CD4-positive, alpha-beta memory T cell (primary cell): ENCODE measurements at regions not wholly inside any gene's neighbourhood (a gene's known extent, or its start where the extent isn't known, plus 50 kb on each side); places are given as distances from the start of the nearest gene placed in this dataset.
A peak's percentile ranks its signal among the peaks of the same experiment; 100 is the strongest.
"Not testable (repeated sequence)": the region's sequence is repeated elsewhere in the genome, so short reads cannot be mapped to it uniquely, and the experiment has no call there.

ENCODE experiments used
- CTCF ChIA-PET: fragments of 350-600 bp; sonication (Branson Sonifier 250); formaldehyde crosslinking; loops from one replicate; lab custom pipeline; 2021; ENCODE audit warnings: inconsistent platforms; ENCODE audit not compliant: partially characterized antibody; lab: Charles Lee
- POLR2A ChIA-PET: fragments of 350-600 bp; sonication (Branson Sonifier 250); formaldehyde crosslinking; loops from one replicate; lab custom pipeline; 2021; ENCODE audit not compliant: partially characterized antibody; lab: Charles Lee
- DNase-seq, 5 donors: peaks; one replicate each; pipeline versions ENCODE4 v3.0.0 to v3.0.0-alpha.2; 2020 to 2022; ENCODE audit warnings: mixed read lengths in 1 of 5
- H3K27ac ChIP-seq: one replicate; pipeline ENCODE4 v1.7.0; 2013; ENCODE audit warnings: low read depth, low read length
- H3K27me3 ChIP-seq: 2 replicates; pipeline ENCODE4 v1.7.0; 2013; ENCODE audit warnings: mild to moderate bottlenecking, low read length, moderate library complexity; ENCODE audit not compliant: insufficient read depth
- H3K36me3 ChIP-seq: 2 replicates; pipeline ENCODE4 v1.7.0; 2013; ENCODE audit warnings: mild to moderate bottlenecking, low read length, moderate library complexity; ENCODE audit not compliant: insufficient read depth
- H3K4me1 ChIP-seq: 2 replicates; pipeline ENCODE4 v1.7.0; 2013; ENCODE audit warnings: mild to moderate bottlenecking, low read length, moderate library complexity; ENCODE audit not compliant: insufficient read depth
- H3K4me3 ChIP-seq, 2 donors: one replicate each; pipeline ENCODE4 v1.7.0; 2013; ENCODE audit warnings: low read length in 2 of 2, mild to moderate bottlenecking in 1 of 2
- H3K9me3 ChIP-seq, 2 donors: one replicate each; pipeline ENCODE4 v1.7.0; 2013; ENCODE audit warnings: low read length in 2 of 2, control low read depth in 1 of 2; ENCODE audit not compliant: control insufficient read depth in 1 of 2
- H3K27ac Mint-ChIP-seq, 7 donors: one replicate each; pipeline ENCODE4 v1.8.0; 2020 to 2021; ENCODE audit warnings: mixed read lengths in 7 of 7, mild to moderate bottlenecking in 6 of 7, inconsistent platforms in 3 of 7, moderate library complexity in 3 of 7
- H3K27me3 Mint-ChIP-seq, 2 donors: one replicate each; pipeline ENCODE4 v1.8.0; 2020 to 2021; ENCODE audit warnings: mixed read lengths in 2 of 2
- H3K36me3 Mint-ChIP-seq, 2 donors: one replicate each; pipeline ENCODE4 v1.8.0; 2020 to 2021; ENCODE audit warnings: mixed read lengths in 2 of 2, inconsistent platforms in 1 of 2, mild to moderate bottlenecking in 1 of 2
- H3K4me1 Mint-ChIP-seq, 4 donors: one replicate each; pipeline ENCODE4 v1.8.0; 2020 to 2021; ENCODE audit warnings: mixed read lengths in 4 of 4, mild to moderate bottlenecking in 1 of 4
- H3K4me3 Mint-ChIP-seq, 8 donors: one replicate each; pipeline ENCODE4 v1.8.0; 2020 to 2021; ENCODE audit warnings: mixed read lengths in 8 of 8, mild to moderate bottlenecking in 7 of 8, moderate library complexity in 6 of 8, inconsistent platforms in 3 of 8
- H3K9me3 Mint-ChIP-seq, 8 donors: one replicate each; pipeline ENCODE4 v1.8.0; 2020 to 2021; ENCODE audit warnings: mixed read lengths in 8 of 8, mild to moderate bottlenecking in 5 of 8, inconsistent platforms in 3 of 8, moderate library complexity in 1 of 8
- intact Hi-C: fragments of 100-400 bp; cut with micrococcal nuclease; formaldehyde crosslinking; loops from one replicate; pipeline ENCODE4 v1.15.1; 2023

DNA sequence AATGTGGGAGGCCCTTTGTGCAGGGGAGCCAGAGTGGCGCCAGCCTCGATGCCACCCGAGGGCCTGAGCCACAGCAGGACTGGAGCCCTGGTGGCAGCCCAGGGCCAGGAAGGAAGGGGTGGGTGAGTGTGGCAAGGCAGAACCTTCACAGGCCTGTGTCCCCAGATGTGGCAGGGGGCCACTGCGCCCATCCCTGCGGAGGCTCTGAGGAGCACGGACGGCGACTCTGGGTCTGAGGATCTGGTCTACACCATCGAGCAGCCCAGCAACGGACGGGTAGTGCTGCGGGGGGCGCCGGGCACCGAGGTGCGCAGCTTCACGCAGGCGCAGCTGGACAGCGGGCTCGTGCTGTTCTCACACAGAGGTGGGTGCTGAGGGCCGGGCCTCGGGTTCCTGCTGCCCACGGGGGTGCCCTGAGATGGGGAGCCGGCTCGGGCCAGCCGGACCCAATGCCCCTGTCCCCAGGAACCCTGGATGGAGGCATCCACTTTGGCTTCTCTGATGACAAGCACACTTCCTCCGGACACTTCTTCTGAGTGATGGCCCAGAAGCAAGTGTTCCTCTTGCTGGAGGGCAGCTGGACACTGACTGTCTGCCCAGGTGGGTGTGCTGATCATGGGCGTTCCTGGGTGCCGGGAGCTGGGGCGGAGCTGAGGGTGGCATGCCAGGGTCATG, 173.6 kb downstream of the TBC1D2B start:
- intact Hi-C loops, POLR2A ChIA-PET, CTCF ChIA-PET, DNase-seq, H3K9me3 Mint-ChIP-seq, H3K36me3 ChIP-seq, H3K9me3 ChIP-seq, H3K27me3 ChIP-seq, H3K27ac ChIP-seq, H3K4me3 Mint-ChIP-seq, H3K27ac Mint-ChIP-seq, H3K4me1 Mint-ChIP-seq, H3K27me3 Mint-ChIP-seq, H3K4me1 ChIP-seq, H3K4me3 ChIP-seq, H3K36me3 Mint-ChIP-seq: not testable (repeated sequence)

GRCh38 chr15:77902921-77903760, 174.4 kb downstream of the TBC1D2B start:
- POLR2A ChIA-PET, H3K9me3 Mint-ChIP-seq, intact Hi-C loops, H3K9me3 ChIP-seq, H3K4me1 ChIP-seq, H3K27me3 Mint-ChIP-seq, H3K4me1 Mint-ChIP-seq, H3K27ac Mint-ChIP-seq, H3K36me3 Mint-ChIP-seq, H3K36me3 ChIP-seq, H3K4me3 ChIP-seq, H3K4me3 Mint-ChIP-seq, H3K27ac ChIP-seq, H3K27me3 ChIP-seq: not testable (repeated sequence)
- CTCF ChIA-PET: interaction anchor here (1.6 kb wide), 1 partner anchor 7 kb away, joined by 5 read pairs; no protein-coding TSS in a partner anchor
- peak in 1 of 5 donors; percentile 20 for DNase-seq

DNA sequence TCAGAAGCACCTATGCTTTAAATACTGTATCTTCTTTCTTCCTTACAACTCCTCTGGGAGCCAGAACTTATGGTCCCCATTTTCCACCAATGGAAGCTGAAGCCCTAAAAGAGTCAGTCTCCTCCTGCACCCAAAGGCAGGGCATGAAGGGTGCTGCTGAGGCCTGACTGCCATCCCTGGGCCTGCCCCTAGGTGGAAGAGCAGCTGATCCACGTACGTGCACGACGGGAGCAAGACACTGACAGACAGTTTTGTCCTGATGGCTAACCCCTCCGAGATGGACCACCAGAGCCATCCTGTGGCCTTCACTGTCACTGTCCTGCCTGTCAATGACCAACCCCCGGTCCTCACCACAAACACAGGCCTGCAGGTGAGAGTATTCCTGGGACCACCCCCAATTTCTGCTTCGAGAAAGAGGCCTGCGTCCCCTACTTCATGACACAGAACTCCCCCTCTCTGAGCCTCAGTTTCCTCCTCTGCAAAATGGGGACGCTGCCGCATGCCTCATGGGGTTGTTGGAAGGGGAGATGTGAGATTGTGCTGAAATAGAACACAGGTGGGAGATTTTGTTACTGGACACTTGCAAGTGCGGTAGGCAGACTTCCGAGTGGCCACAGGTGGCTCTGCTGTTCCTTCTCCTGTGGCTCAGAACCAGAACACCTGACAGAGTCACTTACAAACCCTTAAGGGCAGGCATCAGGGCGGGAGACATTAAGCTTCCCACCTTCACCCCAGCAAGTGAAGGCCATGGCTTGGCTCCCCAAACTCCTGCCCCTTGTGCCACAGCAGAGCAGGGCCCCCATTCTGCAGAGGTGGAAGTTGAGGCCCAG, 175.4 kb downstream of the TBC1D2B start:
- Histone ChIP-seq H3K27ac (no peak overlapping the region), H3K27me3 (no peaks in the 10 kb centered on the region), H3K4me1 (no peaks in the 10 kb centered on the region), H3K9me3 (no peaks in the 10 kb centered on the region), H3K36me3 (no peaks in the 10 kb centered on the region), H3K4me3 (no peak overlapping the region)
- DNase-seq: no peak
- Mint-ChIP-seq H3K36me3 (no peaks in the 10 kb centered on the region), H3K4me1 (no peaks in the 10 kb centered on the region), H3K4me3 (no peak overlapping the region), H3K27ac (no peak overlapping the region), H3K27me3 (peaks cover 0 to under 1% of the 10 kb centered on the region in 2 donors), H3K9me3 (no peaks in the 10 kb centered on the region)
- POLR2A ChIA-PET: no interaction called here
- CTCF ChIA-PET: interaction anchor here (1.6 kb wide), 1 partner anchor 8 kb away, joined by 5 read pairs; no protein-coding TSS in a partner anchor
- intact Hi-C loops: no loop called here

DNA sequence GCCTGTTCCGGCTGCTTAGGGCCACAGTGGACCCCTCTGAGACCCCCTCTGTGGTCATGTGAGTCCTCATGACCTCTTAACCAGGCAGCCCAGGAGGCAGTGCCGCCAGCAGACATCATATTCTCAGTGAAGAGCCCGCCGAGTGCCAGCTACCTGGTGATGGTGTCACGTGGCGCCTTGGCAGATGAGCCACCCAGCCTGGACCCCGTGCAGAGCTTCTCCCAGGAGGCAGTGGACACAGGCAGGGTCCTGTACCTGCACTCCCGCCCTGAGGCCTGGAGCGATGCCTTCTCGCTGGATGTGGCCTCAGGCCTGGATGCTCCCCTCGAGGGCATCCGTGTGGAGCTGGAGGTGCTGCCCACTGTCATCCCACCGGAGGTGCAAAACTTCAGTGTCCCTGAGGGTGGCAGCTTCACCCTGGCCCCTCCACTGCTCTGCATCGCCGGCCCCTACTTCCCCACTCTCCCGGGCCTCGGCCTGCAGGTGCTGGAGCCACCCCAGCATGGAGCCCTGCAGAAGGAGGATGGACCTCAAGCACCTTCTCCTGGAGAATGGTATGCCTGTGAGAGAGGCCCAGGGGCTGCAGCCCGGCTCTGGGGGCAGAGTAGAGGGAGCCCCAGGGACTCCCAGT, 176.1 kb downstream of the TBC1D2B start:
- Histone ChIP-seq H3K4me1 (no peaks in the 10 kb centered on the region), H3K27ac (no peak overlapping the region), H3K36me3 (no peaks in the 10 kb centered on the region), H3K4me3 (no peak overlapping the region), H3K9me3 (no peaks in the 10 kb centered on the region), H3K27me3 (no peaks in the 10 kb centered on the region)
- H3K36me3 Mint-ChIP-seq: no peaks in the 10 kb centered on the region
- H3K27ac Mint-ChIP-seq: no peak overlapping the region
- no peak for DNase-seq
- no peaks in the 10 kb centered on the region for H3K9me3 Mint-ChIP-seq
- CTCF ChIA-PET: interaction anchor here (1.1 to 1.6 kb wide), 2 partner anchors 9 kb away, joined by 5 read pairs; no protein-coding TSS in a partner anchor
- intact Hi-C loops: no loop called here
- POLR2A ChIA-PET: no interaction called here
- H3K4me3 Mint-ChIP-seq: no peak overlapping the region
- H3K4me1 Mint-ChIP-seq: no peaks in the 10 kb centered on the region
- H3K27me3 Mint-ChIP-seq: no peaks in the 10 kb centered on the region

DNA sequence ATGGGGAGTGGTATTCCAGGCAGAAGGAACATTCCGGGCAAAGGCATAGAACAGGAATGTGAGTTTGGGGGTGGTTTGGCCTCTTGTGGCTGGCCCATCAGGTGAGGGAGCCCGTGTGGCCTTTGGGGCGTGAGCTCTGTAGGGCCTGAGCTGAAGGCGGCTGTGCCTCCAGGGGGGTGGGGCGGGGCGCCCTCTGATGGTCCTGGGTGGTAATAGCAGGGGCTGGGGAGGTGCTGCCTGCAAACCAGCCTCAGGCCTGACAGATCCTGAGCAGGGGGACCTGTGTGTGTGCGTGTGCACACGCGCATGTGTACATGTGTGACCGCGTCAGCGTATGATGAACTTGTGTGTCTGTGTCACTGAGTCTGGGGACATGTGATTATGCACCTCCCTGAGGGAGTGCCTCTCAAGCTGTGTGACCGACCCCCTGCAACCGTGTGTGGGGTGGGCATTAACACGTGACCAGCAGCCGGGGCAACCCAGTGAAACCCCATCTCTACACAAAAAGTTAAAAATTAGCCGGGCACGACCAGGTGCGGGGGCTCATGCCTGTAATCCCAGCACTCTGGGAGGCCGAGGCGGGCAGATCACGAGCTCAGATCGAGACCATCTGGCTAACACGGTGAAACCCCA, 177.1 kb downstream of the TBC1D2B start:
- H3K27me3 Mint-ChIP-seq, intact Hi-C loops: not testable (repeated sequence)

DNA sequence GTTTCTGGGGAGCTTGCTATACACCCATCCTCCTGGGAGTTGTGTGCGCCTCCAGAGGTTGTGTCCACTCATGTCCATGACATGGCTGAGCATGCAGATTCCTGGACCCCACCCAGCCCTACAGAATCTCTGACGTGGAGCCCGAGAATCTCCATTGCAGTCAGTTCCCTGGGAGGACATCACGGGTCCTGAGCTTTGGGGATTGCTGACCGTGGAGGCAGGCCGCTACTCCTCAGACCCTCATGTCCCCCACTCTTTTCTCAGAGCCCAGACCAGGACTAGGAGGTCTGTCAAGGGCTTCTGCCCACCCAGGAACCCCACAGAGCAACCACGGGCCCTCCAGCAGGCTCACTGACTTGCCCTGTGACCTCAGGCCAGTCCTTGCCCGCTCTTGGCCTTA, 177.7 kb downstream of the TBC1D2B start:
- H3K4me3 Mint-ChIP-seq, intact Hi-C loops, H3K36me3 Mint-ChIP-seq, CTCF ChIA-PET, H3K4me1 Mint-ChIP-seq, H3K27me3 ChIP-seq, H3K4me3 ChIP-seq, H3K27ac ChIP-seq, H3K4me1 ChIP-seq, H3K9me3 ChIP-seq, H3K36me3 ChIP-seq, H3K9me3 Mint-ChIP-seq, POLR2A ChIA-PET, H3K27me3 Mint-ChIP-seq, H3K27ac Mint-ChIP-seq: not testable (repeated sequence)
- peak in 1 of 5 donors; percentile 4 for DNase-seq

More for the DNA sequence above, 177.1 kb downstream of the TBC1D2B start:
- H3K36me3 Mint-ChIP-seq, H3K27me3 ChIP-seq, H3K27ac ChIP-seq, H3K4me3 ChIP-seq, POLR2A ChIA-PET, H3K4me3 Mint-ChIP-seq, H3K36me3 ChIP-seq, H3K9me3 Mint-ChIP-seq, H3K27ac Mint-ChIP-seq, H3K4me1 Mint-ChIP-seq, H3K4me1 ChIP-seq, H3K9me3 ChIP-seq: not testable (repeated sequence)
- CTCF ChIA-PET: interaction anchor here (1.1 kb wide), 1 partner anchor 9 kb away, joined by 5 read pairs; no protein-coding TSS in a partner anchor
- DNase-seq: peak in 2 of 5 donors; percentile 22 to 26
